Activated naive CD8-positive, alpha-beta T cell treated with anti-CD3 and anti-CD28 coated beads for 36 hours (primary cell): ENCODE measurements at regions not wholly inside any gene's neighbourhood (a gene's known extent, or its start where the extent isn't known, plus 50 kb on each side); places are given as distances from the start of the nearest gene placed in this dataset.
"Not testable (repeated sequence)": the region's sequence is repeated elsewhere in the genome, so short reads cannot be mapped to it uniquely, and the experiment has no call there.

Experiments used
- DNase-seq: peaks from one replicate; pipeline ENCODE4 v3.0.0; 2021
- H3K27ac Mint-ChIP-seq: one replicate; pipeline ENCODE4 v1.8.0; 2022; ENCODE audit warnings: mild to moderate bottlenecking, moderate library complexity, mixed read lengths
- H3K27me3 Mint-ChIP-seq: one replicate; pipeline ENCODE4 v1.8.0; 2022; ENCODE audit warnings: mild to moderate bottlenecking, mixed read lengths
- H3K36me3 Mint-ChIP-seq: one replicate; pipeline ENCODE4 v1.8.0; 2021; ENCODE audit warnings: mild to moderate bottlenecking, mixed read lengths
- H3K4me1 Mint-ChIP-seq: one replicate; pipeline ENCODE4 v1.8.0; 2021; ENCODE audit warnings: mixed read lengths
- H3K4me3 Mint-ChIP-seq: one replicate; pipeline ENCODE4 v1.8.0; 2022; ENCODE audit warnings: mild to moderate bottlenecking, moderate library complexity, mixed read lengths
- H3K9me3 Mint-ChIP-seq: one replicate; pipeline ENCODE4 v1.8.0; 2022; ENCODE audit warnings: mixed read lengths

DNA sequence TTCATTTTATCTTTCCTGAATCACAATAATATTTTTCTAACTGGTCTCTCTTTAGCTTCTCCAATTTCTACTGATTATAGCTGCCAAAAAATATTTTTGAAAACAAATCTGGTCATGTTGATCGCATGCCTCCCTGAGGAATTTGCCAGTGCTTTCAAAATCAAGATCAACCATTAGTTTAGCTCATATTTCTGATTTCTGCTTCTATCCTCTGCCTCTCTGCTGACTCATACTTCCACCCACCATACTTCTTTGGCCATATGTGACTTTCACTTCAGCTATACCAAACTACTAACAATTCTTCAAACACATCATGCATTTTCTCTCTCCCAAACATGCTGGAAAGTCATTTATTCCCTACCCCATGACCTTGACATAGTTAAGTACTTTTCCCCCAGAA is 636.5 kb downstream of the TLE1 start:
- H3K27me3 Mint-ChIP-seq: no peaks in the 10 kb centered on the region
- no peak overlapping the region for H3K4me3 Mint-ChIP-seq
- DNase-seq: no peak
- no peaks in the 10 kb centered on the region for H3K36me3 Mint-ChIP-seq
- no peaks in the 10 kb centered on the region for H3K9me3 Mint-ChIP-seq
- H3K4me1 Mint-ChIP-seq: no peaks in the 10 kb centered on the region
- no peak overlapping the region for H3K27ac Mint-ChIP-seq

DNA sequence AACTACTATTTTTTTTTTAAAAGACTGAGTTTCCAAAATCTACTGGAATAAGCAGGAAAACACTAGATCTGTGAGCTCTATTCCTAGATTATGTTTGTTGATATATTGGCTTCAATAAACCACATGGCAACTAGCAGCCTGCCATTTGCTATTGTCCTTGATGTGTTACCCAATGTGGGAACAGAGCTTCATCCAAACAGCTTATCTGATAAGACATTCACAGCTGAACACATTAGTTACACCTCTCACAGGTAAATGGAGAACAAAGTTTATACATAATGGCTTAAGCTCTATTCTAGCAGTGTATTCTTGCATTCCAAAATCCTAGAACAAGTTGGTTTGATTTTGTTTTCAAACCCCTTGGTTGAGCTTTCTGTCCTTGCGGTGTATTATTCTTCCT is 642.1 kb downstream of the TLE1 start:
- H3K9me3 Mint-ChIP-seq: no peaks in the 10 kb centered on the region

DNA sequence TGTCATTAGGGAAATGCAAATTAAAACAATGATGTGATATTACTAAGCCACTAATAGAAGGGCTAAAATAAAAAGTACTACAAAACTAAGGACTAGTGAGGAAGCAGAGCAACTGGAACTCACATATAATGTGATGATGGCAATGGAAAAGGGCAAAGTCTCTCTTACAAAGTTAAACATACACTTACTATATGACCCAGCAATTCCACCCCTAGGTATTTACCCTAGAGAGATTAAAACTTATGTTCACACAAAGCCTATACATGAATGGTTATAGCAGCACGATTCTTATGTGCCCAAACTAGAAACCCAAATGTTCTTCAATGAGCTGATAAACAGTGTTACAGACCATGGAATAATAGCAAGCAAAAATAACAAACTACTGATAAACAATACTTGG is 643.7 kb downstream of the TLE1 start:
- Mint-ChIP-seq H3K9me3 (no peaks in the 10 kb centered on the region), H3K4me1 (no peaks in the 10 kb centered on the region), H3K27me3 (no peaks in the 10 kb centered on the region), H3K36me3 (no peaks in the 10 kb centered on the region), H3K4me3 (no peak overlapping the region), H3K27ac (no peak overlapping the region)
- DNase-seq: no peak

More for the DNA sequence above, 642.1 kb downstream of the TLE1 start:
- no peak overlapping the region for H3K4me3 Mint-ChIP-seq
- H3K4me1 Mint-ChIP-seq: no peaks in the 10 kb centered on the region
- no peak overlapping the region for H3K27ac Mint-ChIP-seq
- no peaks in the 10 kb centered on the region for H3K36me3 Mint-ChIP-seq
- H3K27me3 Mint-ChIP-seq: no peaks in the 10 kb centered on the region
- DNase-seq: no peak

DNA sequence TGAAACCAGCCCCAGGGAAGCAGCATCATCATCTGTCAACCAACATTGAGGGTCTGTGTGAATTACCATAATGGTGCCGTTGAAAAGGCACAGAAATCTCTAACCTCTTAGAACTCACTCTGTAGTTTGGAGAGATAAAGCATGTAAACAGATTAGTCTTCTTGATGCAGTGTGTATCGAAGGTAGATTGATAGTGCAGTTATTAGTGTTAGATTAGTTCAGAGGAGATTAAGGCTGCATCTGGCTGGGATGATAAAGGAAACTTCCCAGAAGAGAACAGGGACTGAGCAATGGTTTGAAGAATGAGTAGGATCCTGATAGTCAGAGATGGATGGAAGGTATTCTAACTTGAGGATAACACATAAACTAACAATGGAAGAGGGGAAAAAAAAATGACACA is 651.5 kb downstream of the TLE1 start:
- DNase-seq: no peak
- Mint-ChIP-seq H3K4me1 (no peaks in the 10 kb centered on the region), H3K9me3 (no peaks in the 10 kb centered on the region), H3K27ac (no peak overlapping the region), H3K36me3 (no peaks in the 10 kb centered on the region), H3K27me3 (peaks cover 6% of the 10 kb centered on the region), H3K4me3 (no peak overlapping the region)

DNA sequence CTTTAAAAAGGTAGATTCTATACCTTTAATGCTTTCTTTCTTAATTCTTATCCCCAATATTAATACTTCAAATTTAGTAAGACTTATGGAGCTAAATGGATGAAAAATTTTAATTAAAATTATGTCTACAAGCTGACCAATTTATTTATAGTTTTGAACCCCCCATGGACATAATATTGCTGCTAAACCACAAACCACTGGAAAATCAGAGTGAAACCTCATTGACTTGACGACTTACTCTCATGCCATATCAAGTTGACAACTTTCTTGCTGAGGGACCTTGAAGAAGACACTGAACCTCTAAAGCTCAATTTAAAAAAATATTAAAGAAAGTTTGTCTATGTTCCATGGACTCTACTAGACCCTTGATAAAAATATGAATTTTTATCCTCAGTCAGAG is 653.7 kb downstream of the TLE1 start:
- no peak overlapping the region for H3K27ac Mint-ChIP-seq
- peaks cover 6% of the 10 kb centered on the region for H3K27me3 Mint-ChIP-seq
- H3K4me3 Mint-ChIP-seq: no peak overlapping the region
- H3K36me3 Mint-ChIP-seq: no peaks in the 10 kb centered on the region
- no peaks in the 10 kb centered on the region for H3K9me3 Mint-ChIP-seq
- DNase-seq: no peak
- no peaks in the 10 kb centered on the region for H3K4me1 Mint-ChIP-seq

DNA sequence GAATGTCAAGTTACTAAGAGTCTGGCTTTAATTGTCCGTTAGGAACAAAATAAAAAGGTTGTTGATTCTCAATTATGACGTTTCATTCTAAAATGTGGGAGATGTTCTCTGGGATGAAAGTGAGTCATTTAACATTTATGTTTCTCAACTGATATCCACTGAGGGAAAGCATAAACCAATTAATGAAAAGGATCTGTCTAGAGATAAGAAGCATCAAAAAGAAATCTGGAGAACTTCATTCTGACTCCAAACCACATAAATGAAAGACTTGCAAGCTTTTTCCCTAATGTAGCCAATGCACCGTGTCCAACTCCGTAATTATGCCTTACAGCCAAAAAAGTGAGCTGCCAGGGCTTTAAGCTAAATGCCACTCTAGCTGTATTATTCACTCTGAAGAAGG is 654.2 kb downstream of the TLE1 start:
- peaks cover 6% of the 10 kb centered on the region for H3K27me3 Mint-ChIP-seq
- no peak for DNase-seq
- no peaks in the 10 kb centered on the region for H3K9me3 Mint-ChIP-seq
- no peak overlapping the region for H3K4me3 Mint-ChIP-seq
- H3K27ac Mint-ChIP-seq: no peak overlapping the region
- no peaks in the 10 kb centered on the region for H3K4me1 Mint-ChIP-seq
- no peaks in the 10 kb centered on the region for H3K36me3 Mint-ChIP-seq

DNA sequence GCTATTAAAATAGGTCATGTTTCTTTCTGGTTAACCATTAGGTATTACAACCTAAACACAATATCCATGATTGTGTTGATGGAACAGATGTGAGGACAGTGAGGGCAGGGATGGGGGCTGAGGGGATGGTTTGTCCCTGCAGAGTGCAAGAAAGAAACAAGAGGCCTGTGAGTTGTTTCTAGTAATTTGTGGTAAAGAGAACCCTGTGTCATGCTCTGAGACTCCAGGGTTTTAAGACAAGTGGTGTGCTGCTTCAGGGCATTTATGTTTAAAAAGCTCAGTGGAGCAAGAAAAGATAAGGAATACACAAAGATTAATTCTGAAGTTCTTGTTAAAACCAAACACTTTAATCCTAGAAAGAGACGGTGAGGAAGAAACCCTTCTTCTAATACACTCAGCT is 656.5 kb downstream of the TLE1 start:
- Mint-ChIP-seq H3K4me3 (no peak overlapping the region), H3K36me3 (no peaks in the 10 kb centered on the region)

DNA sequence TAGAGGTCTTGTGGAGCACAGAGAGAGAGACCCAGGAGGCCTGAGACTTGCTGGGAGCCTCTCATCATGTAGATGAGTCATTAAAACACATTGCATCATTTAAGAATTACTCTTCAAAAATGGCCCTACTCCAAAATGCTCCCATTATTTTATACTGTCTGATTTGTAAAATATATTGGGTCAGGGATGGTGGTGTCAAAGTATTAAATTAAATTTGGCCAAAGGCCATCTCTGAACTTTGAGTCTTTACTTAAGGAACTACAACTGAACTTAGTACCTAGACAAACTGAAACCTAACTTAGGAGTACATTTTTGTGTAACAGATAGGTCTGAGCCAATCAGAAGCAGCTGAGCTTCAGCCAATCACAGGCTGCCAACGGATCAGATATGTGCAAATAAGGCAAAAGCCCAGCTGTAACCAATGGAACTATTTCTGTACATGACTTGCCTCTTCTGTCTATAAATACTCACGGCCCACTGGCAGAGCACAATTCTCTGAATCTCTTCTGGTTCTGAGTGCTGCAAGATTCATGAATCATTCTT is 657.2 kb downstream of the TLE1 start:
- Mint-ChIP-seq H3K27ac (no peak overlapping the region), H3K36me3 (no peaks in the 10 kb centered on the region), H3K27me3 (peaks cover 3% of the 10 kb centered on the region), H3K9me3 (no peaks in the 10 kb centered on the region), H3K4me3 (no peak overlapping the region), H3K4me1 (no peaks in the 10 kb centered on the region)
- DNase-seq: no peak

More for the DNA sequence above, 656.5 kb downstream of the TLE1 start:
- H3K9me3 Mint-ChIP-seq: no peaks in the 10 kb centered on the region
- peaks cover 5% of the 10 kb centered on the region for H3K27me3 Mint-ChIP-seq
- H3K4me1 Mint-ChIP-seq: no peaks in the 10 kb centered on the region
- no peak overlapping the region for H3K27ac Mint-ChIP-seq
- no peak for DNase-seq

DNA sequence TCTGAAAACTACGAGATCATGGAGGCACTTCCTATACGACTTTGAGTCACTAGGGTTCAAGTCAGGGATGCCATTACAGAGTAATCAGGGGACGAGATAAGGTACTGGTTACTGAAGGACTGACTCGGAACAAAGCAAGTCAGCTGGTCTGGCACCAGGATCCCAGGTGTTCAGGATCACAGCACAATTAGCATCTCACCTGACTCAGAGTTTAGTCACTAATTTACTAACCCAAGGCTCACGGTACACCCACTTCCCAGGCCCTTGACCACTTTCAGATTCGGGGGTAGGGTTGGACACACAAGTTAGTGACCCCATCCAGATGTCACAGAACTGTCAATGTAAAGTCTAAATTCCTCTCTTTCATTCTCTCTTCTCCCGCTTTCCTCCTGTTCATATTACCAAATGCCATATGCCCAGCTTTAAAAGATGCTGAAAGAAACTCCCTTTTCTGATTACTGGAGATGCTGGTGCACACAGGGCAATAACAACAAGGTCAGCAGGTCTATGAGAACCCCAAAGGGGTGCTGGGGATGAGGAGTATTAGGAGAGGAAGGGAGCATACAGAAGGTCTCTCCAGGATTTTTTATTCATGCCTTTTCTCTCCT is 657.8 kb downstream of the TLE1 start:
- Mint-ChIP-seq H3K36me3 (no peaks in the 10 kb centered on the region), H3K9me3 (no peaks in the 10 kb centered on the region), H3K4me3 (no peak overlapping the region), H3K27ac (no peak overlapping the region), H3K4me1 (no peaks in the 10 kb centered on the region), H3K27me3 (peaks cover 7% of the 10 kb centered on the region)
- DNase-seq: no peak

DNA sequence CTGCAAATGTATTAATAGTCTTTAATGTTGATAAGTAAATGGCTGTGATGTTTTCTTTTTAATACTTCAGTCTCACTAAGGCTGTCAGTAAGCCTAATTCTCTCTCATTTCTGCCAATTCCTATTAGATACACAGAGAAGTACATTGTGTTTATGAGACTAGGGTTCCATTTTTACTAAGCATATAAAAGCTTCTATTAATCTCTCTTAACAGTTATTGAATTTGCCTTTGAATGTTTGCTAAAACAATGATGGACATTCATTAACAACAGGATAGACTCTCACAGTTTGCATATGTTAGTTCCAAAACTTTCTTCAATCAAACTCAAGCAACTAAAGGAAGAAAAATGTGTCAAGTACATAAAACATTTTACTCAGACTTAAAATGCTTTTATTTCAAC is 659.3 kb downstream of the TLE1 start:
- H3K36me3 Mint-ChIP-seq: no peaks in the 10 kb centered on the region
- H3K4me1 Mint-ChIP-seq: no peaks in the 10 kb centered on the region
- H3K27ac Mint-ChIP-seq: no peak overlapping the region
- no peaks in the 10 kb centered on the region for H3K9me3 Mint-ChIP-seq
- peaks cover 7% of the 10 kb centered on the region for H3K27me3 Mint-ChIP-seq
- no peak overlapping the region for H3K4me3 Mint-ChIP-seq
- no peak for DNase-seq

DNA sequence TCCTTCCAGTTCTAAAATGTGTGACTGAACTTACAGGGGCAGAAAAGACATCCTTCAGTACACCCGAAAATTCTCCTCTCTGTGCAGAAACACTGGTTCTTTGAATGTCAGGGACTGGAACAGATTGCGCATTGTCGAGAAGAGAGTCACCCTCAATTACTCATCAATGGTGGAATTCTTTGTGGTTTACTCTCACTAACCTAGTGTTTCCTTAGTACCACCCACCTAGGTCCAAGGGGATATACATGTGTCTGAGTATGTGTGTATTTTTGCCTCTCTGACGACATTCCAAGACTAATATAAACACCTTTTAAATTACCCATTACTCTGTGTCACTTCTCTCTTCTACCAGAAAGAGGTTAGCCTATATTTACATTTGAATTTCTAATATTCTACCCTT is 660.8 kb downstream of the TLE1 start:
- DNase-seq: no peak
- Mint-ChIP-seq H3K4me3 (no peak overlapping the region), H3K9me3 (no peaks in the 10 kb centered on the region), H3K27ac (no peak overlapping the region), H3K4me1 (no peaks in the 10 kb centered on the region), H3K27me3 (peaks cover 4% of the 10 kb centered on the region), H3K36me3 (no peaks in the 10 kb centered on the region)

DNA sequence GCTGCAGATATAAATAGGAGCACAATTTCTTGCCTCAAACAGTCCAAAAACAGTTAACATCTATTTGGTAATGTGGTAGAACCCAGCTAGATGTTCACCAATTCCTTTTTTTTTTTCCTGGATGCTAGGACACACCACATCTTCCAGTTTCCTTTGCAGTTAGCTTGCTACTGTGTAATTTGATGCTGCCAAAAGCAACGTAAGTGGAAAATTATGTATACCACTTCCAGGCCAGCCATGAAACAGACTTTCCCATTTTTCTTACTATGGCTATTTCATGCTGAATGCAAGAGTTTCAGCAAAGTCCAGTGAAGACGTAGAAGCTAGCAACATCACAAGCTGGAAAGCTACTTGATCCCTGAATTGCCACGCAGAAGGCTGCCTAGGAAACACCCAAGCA is 667.2 kb downstream of the TLE1 start:
- no peaks in the 10 kb centered on the region for H3K9me3 Mint-ChIP-seq
- DNase-seq: no peak
- H3K27ac Mint-ChIP-seq: no peak overlapping the region

DNA sequence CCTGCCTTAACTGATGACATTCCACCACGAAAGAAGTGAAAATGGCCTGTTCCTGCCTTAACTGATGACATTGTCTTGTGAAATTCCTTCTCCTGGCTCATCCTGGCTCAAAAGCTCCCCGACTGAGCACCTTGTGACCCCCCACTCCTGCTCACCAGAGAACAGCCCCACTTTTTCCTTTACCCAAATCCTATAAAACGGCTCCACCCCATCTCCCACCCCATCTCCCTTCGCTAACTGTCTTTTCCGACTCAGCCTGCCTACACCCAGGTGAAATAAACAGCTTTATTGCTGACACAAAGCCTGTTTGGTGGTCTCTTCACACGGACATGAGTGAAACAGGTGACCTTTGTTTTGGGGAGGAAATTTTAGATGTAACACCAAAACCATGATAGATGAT is 674.4 kb downstream of the TLE1 start:
- not testable (repeated sequence) for H3K27ac Mint-ChIP-seq, H3K9me3 Mint-ChIP-seq, H3K4me1 Mint-ChIP-seq, H3K27me3 Mint-ChIP-seq, DNase-seq, H3K4me3 Mint-ChIP-seq, H3K36me3 Mint-ChIP-seq

More for the DNA sequence above, 667.2 kb downstream of the TLE1 start:
- no peaks in the 10 kb centered on the region for H3K36me3 Mint-ChIP-seq
- no peak overlapping the region for H3K4me3 Mint-ChIP-seq
- H3K27me3 Mint-ChIP-seq: peaks cover 4% of the 10 kb centered on the region
- H3K4me1 Mint-ChIP-seq: no peaks in the 10 kb centered on the region

DNA sequence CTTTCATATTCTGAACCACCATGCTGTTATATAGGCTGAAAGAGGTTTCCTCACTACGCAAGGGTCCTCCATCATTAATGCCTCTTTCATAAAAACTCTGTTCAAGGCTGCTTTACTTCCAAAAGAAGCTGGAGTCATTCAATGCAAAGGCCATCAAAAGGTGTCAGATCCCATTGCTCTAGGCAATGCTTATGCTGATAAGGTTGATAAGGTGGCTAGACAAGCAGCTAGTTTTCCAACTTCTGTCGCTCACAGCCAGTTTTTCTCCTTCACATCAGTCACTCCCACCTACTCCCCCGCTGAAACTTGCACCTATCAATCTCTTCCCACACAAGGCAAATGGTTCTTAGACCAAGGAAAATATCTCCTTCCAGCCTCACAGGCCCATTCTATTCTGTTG is 676.2 kb downstream of the TLE1 start:
- not testable (repeated sequence) for H3K4me1 Mint-ChIP-seq

DNA sequence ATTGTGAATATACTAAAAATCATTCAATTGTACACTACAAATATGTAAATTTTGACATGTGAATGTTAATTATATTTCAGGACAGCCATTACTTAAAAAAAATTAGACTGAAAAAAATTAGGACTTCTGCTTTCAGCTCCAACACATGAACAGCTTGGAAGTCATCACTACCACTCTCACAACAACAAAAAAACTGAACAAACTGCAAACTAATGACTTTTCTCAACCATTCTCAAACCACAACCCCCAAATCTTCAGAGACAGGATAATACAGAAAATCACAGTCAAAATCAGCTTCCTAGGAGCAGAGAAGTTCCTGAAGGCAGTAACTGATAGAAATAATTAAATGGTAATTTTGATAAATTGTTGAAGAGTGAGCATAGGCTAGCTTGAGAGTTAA is 686.4 kb downstream of the TLE1 start:
- Mint-ChIP-seq H3K27ac (no peak overlapping the region), H3K36me3 (no peaks in the 10 kb centered on the region), H3K4me3 (no peak overlapping the region), H3K27me3 (peaks cover 33% of the 10 kb centered on the region), H3K9me3 (peaks cover 3% of the 10 kb centered on the region), H3K4me1 (peaks cover 6% of the 10 kb centered on the region)
- no peak for DNase-seq

More for the DNA sequence above, 676.2 kb downstream of the TLE1 start:
- H3K27ac Mint-ChIP-seq, H3K27me3 Mint-ChIP-seq, H3K4me3 Mint-ChIP-seq, H3K36me3 Mint-ChIP-seq, H3K9me3 Mint-ChIP-seq, DNase-seq: not testable (repeated sequence)

DNA sequence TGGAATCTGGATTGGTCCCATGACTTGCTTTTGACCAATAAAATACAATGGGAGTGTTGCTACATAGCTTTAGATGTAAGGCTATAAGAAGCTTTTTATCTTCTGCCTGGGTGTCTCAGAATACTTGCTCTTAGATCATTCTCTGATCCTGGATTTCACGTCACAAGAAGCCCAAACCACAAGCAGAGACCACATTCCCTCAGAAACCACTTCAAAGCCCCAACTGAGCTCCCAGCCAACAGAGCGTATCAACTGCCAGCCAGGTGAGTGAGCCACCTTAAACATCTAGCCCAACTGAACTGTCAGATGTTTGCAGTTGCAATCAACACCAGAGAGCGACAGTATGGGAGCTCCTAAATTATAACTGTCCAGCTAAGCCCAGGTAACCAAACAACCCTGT is 687.1 kb downstream of the TLE1 start:
- DNase-seq: peak; percentile 23
- no peaks in the 10 kb centered on the region for H3K36me3 Mint-ChIP-seq
- no peak overlapping the region for H3K4me3 Mint-ChIP-seq
- peaks cover 33% of the 10 kb centered on the region for H3K27me3 Mint-ChIP-seq
- H3K9me3 Mint-ChIP-seq: peaks cover 3% of the 10 kb centered on the region
- peaks cover 6% of the 10 kb centered on the region for H3K4me1 Mint-ChIP-seq
- H3K27ac Mint-ChIP-seq: peak overlapping the region; percentile 73
